GM18909 (cell line): ENCODE measurements at regions not wholly inside any gene's neighbourhood (a gene's known extent, or its start where the extent isn't known, plus 50 kb on each side); places are given as distances from the start of the nearest gene placed in this dataset.
"Not testable (repeated sequence)": the region's sequence is repeated elsewhere in the genome, so short reads cannot be mapped to it uniquely, and the experiment has no call there.

Experiments
- ATAC-seq: cut with Tn5 transposase; IDR thresholded peaks from one replicate; pipeline ENCODE4 v1.9.1; 2021; ENCODE audit warnings: mild to moderate bottlenecking; ENCODE audit not compliant: unreplicated experiment, poor library complexity

- no peak for ATAC-seq
Measured at GRCh38 chr3:35263477-35263876, 375.8 kb upstream of the ARPP21 start.

GRCh38 chr3:35266065-35266464 lies 373.3 kb upstream of the ARPP21 start:
- not testable (repeated sequence) for ATAC-seq

DNA sequence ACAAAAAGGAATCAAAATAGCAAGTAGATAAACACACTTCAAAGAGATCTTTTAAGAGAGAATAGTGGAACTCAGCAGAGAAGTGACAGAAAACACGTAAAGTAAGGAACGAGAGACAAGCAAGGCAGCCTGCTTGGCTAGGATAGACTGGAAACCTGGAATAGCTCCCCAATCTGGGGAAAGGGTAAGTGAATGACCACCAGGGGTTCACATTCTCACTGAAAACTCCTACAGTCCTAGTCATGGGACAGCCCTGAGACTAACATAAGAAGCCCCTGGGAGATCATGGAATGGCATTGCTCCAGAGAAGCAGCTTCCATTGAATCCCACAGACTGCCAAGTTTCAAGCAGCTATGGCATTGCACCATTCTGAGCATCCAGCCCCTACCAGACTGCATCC lies 363.6 kb upstream of the ARPP21 start:
- ATAC-seq: no peak

DNA sequence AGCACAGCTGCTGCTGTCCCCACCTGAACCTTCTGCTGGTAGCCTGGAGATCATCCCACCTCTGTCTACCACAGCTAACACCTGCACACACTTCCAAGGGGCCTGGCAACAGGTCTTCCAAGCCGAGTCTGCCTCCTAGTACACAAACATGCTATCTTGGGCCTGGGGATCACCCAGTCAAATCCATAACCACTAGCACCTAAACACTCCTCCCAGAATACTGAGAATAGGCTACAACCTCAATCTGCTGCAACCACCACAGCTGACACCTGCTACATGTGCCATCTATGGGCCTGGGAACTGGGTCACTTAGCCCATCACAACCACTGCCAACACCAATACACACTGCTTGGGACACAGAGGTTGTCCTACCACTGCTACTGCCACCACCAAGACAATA lies 362.8 kb upstream of the ARPP21 start:
- ATAC-seq: no peak

DNA sequence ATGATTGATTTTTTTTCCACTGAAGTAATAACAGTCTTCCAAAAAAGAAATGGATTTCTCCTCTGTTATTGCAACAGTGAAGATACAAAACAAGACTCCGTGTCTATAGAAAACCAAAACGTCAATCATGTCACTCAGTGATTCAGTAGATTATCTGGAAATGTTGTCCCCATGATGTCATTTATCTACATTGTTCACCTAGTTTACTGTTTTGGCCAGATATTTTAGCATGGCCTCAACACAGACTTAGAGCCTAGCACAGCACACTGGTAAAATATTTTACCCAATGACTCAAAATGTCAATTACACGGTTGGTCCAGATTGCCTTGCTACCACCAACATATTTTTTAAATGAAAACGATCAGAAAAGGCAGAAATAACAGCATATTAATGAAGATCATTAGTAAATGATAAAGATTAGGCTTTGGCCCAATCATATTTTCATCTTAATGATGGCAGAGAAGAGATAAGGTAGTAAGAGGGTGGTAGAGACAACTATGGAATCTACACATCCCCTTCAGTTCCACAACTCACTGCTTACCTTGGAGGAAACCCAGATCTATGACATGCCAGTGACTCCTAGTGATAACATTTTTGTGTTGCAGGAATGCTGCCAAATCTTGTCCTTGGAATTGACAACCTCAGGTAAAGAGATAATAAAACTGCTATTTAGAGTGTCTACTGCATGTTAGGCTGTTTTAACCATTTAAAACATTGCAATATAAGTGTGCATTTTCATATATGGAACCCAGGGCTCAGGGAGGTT lies 347.7 kb upstream of the ARPP21 start:
- ATAC-seq: no peak

- no peak for ATAC-seq
Measured at GRCh38 chr3:35292568-35292967, 346.8 kb upstream of the ARPP21 start.

DNA sequence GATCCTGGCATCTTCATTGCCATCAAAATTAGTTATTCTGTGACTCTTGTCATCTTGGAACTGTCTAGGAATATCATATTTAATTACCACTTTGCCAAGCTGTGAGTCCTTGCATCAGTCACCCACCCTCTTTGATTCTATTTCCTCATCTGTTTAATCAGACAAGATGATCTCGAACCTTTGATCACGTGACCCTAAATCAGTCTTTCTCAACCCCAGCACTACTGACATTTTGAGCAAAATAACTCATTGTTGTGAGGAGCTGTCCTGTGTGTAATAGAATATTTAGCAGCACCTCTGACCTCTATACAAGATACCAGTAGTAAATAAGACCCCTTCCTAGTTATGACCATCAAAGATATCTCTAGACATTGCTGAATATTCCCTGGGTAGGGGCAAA lies 343.4 kb upstream of the ARPP21 start:
- no peak for ATAC-seq

- ATAC-seq: no peak
Measured at GRCh38 chr3:35296533-35296932, 342.8 kb upstream of the ARPP21 start.

DNA sequence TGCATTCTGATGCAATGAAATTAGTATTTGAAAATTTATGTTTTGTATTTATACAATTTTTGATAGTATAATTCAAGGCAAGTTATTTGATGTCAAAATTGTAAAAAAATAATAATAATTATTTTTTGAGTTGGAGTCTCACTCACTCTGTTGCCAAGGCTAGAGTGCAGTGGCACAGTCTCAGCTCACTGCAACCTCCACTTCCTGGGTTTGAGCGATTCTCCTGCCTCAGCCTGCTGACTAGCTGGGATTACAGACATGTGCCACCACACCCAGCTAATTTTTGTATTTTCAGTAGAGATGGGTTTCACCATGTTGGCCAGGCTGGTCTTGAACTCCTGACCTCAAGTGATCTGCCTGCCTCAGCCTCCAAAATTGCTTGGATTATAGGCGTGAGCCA lies 342.4 kb upstream of the ARPP21 start:
- ATAC-seq: not testable (repeated sequence)

GRCh38 chr3:35305406-35305805 lies 333.9 kb upstream of the ARPP21 start:
- ATAC-seq: no peak

DNA sequence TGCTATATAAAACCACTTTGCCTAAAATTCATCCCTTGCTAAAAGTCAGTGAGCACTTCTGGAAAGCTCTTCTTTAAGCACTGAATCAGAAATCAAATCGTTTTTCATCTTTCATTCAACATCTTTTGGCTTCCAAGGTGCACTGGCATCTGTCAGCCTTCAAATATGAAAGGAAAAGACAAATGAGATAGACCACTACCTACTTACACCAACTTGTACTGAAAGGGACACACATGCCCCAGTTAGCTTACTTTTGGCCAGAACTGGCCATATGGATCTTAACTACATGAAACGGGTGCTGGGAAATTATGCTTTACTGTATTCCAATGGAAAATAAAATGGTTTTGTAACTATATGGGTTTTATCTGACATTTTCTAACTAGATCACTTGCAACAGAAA lies 332.0 kb upstream of the ARPP21 start:
- no peak for ATAC-seq

- not testable (repeated sequence) for ATAC-seq
Measured at GRCh38 chr3:35316841-35317240, 322.5 kb upstream of the ARPP21 start.

- ATAC-seq: no peak
Measured at GRCh38 chr3:35320646-35321407, 318.5 kb upstream of the ARPP21 start.

DNA sequence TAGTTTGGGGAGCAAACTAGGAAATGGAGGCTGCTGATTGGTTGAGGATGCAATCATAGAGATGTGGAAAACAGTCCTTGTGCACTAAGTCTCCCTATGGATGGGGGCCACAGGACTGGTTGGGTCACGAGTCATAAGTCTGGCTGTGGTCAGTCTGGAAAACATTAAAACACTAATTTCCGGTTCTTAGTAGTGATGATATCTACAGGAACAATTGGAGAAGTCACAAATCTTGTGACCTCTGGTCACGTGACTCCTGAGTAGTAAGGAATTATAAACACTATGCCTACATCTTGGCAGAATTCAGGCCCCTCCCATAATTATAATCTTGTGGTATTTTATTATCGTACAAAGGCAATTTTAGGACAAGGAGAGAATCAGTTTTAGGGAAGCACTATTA lies 317.3 kb upstream of the ARPP21 start:
- no peak for ATAC-seq

- no peak for ATAC-seq
Measured at GRCh38 chr3:35335703-35336102, 303.6 kb upstream of the ARPP21 start.

- ATAC-seq: no peak
Measured at GRCh38 chr3:35336601-35337000, 302.7 kb upstream of the ARPP21 start.

- no peak for ATAC-seq
Measured at GRCh38 chr3:35338186-35338585, 301.1 kb upstream of the ARPP21 start.

DNA sequence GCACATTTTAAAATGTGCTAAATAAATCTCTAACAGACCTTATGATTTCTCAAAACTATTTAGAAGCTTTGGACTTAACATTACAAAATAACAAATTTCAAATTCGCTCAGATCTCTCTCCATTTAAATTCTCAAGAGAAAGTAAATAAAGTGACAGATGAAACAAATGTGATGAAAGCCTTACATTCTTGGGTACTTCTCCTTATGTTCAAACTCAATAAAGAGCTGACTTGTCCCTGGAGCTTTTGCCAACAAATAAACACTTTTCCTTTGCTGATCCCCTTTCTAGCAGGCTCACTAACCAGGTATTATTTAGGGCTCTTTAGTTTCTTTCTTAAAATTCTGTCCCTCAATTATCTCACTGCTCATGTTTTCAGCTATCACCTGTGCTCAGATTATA lies 259.1 kb upstream of the ARPP21 start:
- no peak for ATAC-seq

DNA sequence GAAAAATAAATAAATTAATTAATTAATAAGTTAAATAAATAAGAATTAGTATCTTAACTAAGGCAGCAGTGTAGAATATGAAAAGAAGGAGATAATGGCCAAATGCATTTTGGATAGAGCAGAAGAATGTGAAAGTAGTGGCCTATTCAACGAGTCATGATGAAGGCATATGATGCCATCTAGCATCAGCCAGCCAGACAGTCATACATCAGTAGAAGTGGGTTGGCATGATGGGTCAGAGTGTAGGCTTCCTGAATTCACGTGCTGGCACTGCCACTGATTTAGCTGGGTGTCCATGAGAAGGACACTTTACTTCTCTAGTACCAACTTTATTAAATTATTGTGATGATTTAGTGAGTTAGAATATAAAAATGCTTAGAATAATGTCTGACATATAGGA lies 256.1 kb upstream of the ARPP21 start:
- ATAC-seq: no peak

DNA sequence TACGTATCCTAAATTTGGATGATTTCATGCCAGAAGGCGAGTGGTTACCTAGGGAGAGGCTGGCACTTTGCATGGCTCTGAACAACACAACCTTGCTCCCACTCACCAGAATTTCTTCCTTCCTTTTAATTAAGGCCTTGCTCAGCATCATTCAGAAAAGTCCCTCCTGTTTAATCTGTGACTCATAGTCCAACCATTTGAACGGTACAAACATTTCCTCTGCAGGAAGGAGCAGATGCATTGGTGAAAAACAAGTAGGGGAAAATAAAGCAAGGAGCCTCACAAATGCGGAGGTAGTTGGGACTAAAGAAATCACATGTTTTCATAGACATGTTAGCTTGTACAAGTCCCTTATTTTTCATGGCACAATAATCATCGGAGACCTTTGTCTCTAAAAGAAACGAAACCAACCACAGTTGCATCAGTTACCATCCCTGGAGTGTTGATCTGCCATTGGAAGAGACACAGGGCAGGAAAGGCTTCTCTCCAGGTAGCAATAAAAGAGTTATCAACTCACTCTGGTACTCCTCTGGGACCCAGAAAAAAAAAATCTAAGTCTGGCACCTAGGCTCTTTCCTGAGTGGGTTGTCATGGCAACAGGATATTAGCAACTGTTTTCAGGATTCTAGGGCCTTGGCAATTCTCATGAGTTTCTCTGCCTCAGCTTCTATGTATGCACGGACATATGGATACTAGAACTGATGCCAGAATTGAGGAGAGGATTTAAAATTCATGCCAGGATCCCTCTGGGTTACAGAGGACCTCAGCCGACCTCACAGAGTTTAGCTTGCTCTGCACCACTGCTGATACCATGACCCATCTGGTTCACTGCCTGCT lies 255.4 kb upstream of the ARPP21 start:
- ATAC-seq: no peak

DNA sequence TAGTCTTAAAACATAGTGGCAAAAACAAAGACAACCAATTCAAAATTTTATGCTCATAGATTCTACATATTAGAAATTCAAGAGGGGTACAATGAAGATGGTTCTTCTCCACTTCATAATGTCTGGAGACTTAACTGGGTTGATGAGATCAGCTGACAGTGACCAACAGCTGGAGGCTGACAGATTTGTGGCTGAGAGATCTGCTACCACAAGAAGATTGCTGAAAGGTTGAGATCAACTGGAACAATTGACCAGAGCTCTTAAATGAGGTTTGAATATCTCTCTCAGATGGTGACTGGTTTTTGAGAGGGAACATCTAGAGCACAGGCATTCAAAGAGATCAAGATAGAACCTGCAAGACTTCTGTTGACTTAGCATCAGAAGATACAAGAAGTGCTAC lies 254.1 kb upstream of the ARPP21 start:
- ATAC-seq: no peak
